HepG2 (cell line): ENCODE measurements at regions not wholly inside any gene's neighbourhood (a gene's known extent, or its start where the extent isn't known, plus 50 kb on each side); places are given as distances from the start of the nearest gene placed in this dataset.
A peak's percentile ranks its signal among the peaks of the same experiment; 100 is the strongest.

Experiments
- ATAC-seq: fragments of 200-7000 bp; cut with Tn5 transposase; 3 replicates; pipeline ENCODE4 v1.9.1; 2020; ENCODE audit warnings: mild to moderate bottlenecking, moderate library complexity
- BruUV-seq: library from RNA; stranded (reverse); fragments of 400-500 nt; replicated peaks from 2 replicates; lab custom pipeline; 2021; lab: Mats Ljungman, UMichigan
- CTCF ChIA-PET: fragments of 300-600 bp; formaldehyde crosslinking; extraction: SDS; loops from one replicate; lab custom pipeline; 2021; ENCODE audit warnings: low total read pairs, inconsistent platforms, low intra/inter-chr PET ratio; lab: Yijun Ruan, JAX
- POLR2A ChIA-PET: fragments of 350-600 bp; sonication (Branson Sonifier 250); formaldehyde crosslinking; loops from one replicate; lab custom pipeline; 2020; ENCODE audit warnings: antibody characterized with exemption, inconsistent platforms; lab: Yijun Ruan, JAX
- DNase-seq: peaks from one replicate; pipeline ENCODE4 v3.0.0-alpha.2; 2015; ENCODE audit warnings: low spot score
- FAIRE-seq: peaks from 3 replicates; lab custom pipeline; 2011; peaks lifted over from hg19 to GRCh38; lab: Jason Lieb, UNC
- H2AFZ ChIP-seq: one replicate; pipeline ENCODE4 v1.6.1; 2011; ENCODE audit warnings: low read length, inconsistent platforms
- H3K27ac ChIP-seq: fragments of 300-600 bp; 3 replicates; pipeline ENCODE4 v1.8.0; 2011; ENCODE audit warnings: mixed run types, mild to moderate bottlenecking, mixed read lengths, low read length, inconsistent platforms; ENCODE audit not compliant: insufficient read depth; ENCODE audit errors: extremely low read length
- H3K27me3 ChIP-seq, 2 experiments: fragments of 200-600 bp in 1 of 2; 2 replicates in 1 of 2; 3 replicates in 1 of 2; pipeline versions ENCODE4 v1.6.0 to v1.8.0; 2011; ENCODE audit warnings: low read length in 2 of 2, mild to moderate bottlenecking in 2 of 2, moderate library complexity in 2 of 2, inconsistent platforms in 1 of 2; ENCODE audit not compliant: insufficient read depth in 2 of 2, control insufficient read depth in 1 of 2
- H3K36me3 ChIP-seq, 2 experiments: fragments of 200-600 bp in 1 of 2; replicated peaks in 1 of 2; 2 replicates in 1 of 2; 3 replicates in 1 of 2; pipeline versions ENCODE4 v1.5.1 to v1.8.0; 2011; ENCODE audit warnings: low read length in 2 of 2, inconsistent platforms in 1 of 2; ENCODE audit not compliant: insufficient read depth in 2 of 2, control insufficient read depth in 1 of 2
- H3K4me1 ChIP-seq: 2 replicates; pipeline ENCODE4 v1.5.1; 2012; ENCODE audit warnings: low read length, inconsistent platforms; ENCODE audit not compliant: insufficient read depth
- H3K4me2 ChIP-seq: 2 replicates; pipeline ENCODE4 v1.6.0; 2011; ENCODE audit warnings: low read depth, low read length, inconsistent platforms
- H3K4me3 ChIP-seq, 3 experiments: fragments of 200-600 bp in 1 of 3; sonication (generic), shearing (Covaris generic) in 1 of 3; replicated peaks in 1 of 3; 2 replicates each; pipeline ENCODE4 v1.5.1; 2011 to 2016; ENCODE audit warnings: low read length in 3 of 3, inconsistent platforms in 2 of 3, low read depth in 2 of 3, mild to moderate bottlenecking in 2 of 3, control low read depth in 1 of 3, mixed read lengths in 1 of 3; ENCODE audit not compliant: insufficient read depth in 1 of 3
- H3K79me2 ChIP-seq: one replicate; pipeline ENCODE4 v1.6.1; 2011; ENCODE audit warnings: low read length, inconsistent platforms; ENCODE audit not compliant: insufficient read depth
- H3K9ac ChIP-seq: 2 replicates; pipeline ENCODE4 v1.6.0; 2011; ENCODE audit warnings: mild to moderate bottlenecking, low read depth, low read length, inconsistent platforms; ENCODE audit not compliant: insufficient read depth
- H3K9me3 ChIP-seq: 2 replicates; pipeline ENCODE4 v1.5.1; 2012; ENCODE audit warnings: mild to moderate bottlenecking, low read length
- H4K20me1 ChIP-seq: 2 replicates; pipeline ENCODE4 v1.6.0; 2011; ENCODE audit warnings: inconsistent platforms, mild to moderate bottlenecking, low read length, moderate library complexity; ENCODE audit not compliant: insufficient read depth
- SPEN ChIP-seq: sonication (generic); formaldehyde crosslinking; IDR thresholded peaks from 2 replicates; pipeline ENCODE4 v1.5.1; 2020; ENCODE audit warnings: low read depth, mild to moderate bottlenecking, missing genetic modification reagents
- ZBTB20 ChIP-seq: sonication (generic); formaldehyde crosslinking; IDR thresholded peaks from 2 replicates; pipeline ENCODE4 v1.8.1; 2023; ENCODE audit warnings: missing genetic modification reagents, low read depth, mild to moderate bottlenecking, borderline replicate concordance
- ZNF3 ChIP-seq: IDR thresholded peaks from 2 replicates; pipeline ENCODE4 v1.7.0; 2017; ENCODE audit warnings: inconsistent platforms
- ZNF629 ChIP-seq: sonication (generic); formaldehyde crosslinking; conservative IDR thresholded peaks from 2 replicates; pipeline ENCODE4 v1.5.0; 2020; ENCODE audit warnings: missing genetic modification reagents
- ZNF737 ChIP-seq: sonication (generic); formaldehyde crosslinking; IDR thresholded peaks from 2 replicates; pipeline ENCODE4 v1.5.0; 2020; ENCODE audit warnings: missing genetic modification reagents, mild to moderate bottlenecking, borderline replicate concordance
- ZNF75D ChIP-seq: sonication (generic); formaldehyde crosslinking; IDR thresholded peaks from 2 replicates; pipeline ENCODE4 v1.8.1; 2023; ENCODE audit warnings: missing genetic modification reagents, mild to moderate bottlenecking, borderline replicate concordance
- WGBS: methylation state at CpG from one replicate; pipeline ENCODE4 v1.1.6; 2017; ENCODE audit warnings: low lambda C conversion rate; 5-methylcytosine and 5-hydroxymethylcytosine counted together
- in situ Hi-C: cut with HindIII; loops from 2 replicates; pipeline ENCODE4 v1.10.0; 2017; ENCODE audit warnings: low pct_unique_long_range_greater_than_20kb; ENCODE audit not compliant: extremely low pct_ligation_motif_present
- intact Hi-C: fragments of 100-400 bp; cut with micrococcal nuclease; formaldehyde crosslinking; loops from one replicate; pipeline ENCODE4 v1.10.0; 2022; ENCODE audit not compliant: unreplicated experiment
- TF ChIP-seq, protein P1 (sequence below): sonication (generic); formaldehyde crosslinking; IDR thresholded peaks from 2 replicates; pipeline ENCODE4 v1.5.0; 2020; ENCODE audit warnings: mild to moderate bottlenecking, missing genetic modification reagents, borderline replicate concordance

DNA sequence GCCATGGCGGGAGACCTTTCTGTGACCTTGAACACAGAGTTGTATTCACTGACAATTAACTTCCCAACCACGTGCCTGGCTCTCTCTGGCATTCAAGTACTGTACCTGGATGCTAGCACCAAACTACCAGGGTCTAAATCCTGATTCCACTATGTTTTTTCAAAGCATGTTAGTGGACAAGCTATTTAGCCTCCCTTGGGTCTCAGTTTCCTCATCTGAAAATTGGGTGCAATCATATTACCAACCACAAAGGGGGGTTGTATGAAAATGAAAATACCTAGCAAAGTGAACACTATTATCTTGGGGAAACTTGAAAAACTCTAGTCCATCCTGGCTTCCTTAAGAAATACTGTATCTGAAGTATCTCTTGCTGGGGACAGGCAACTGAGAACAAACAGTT, 308.7 kb upstream of the SGK1 start:
- no peaks in the 10 kb centered on the region for H3K79me2 ChIP-seq
- intact Hi-C loops = no loop called here
- H3K27me3 ChIP-seq = peaks cover 0 to 6% of the 10 kb centered on the region in 2 experiments; a peak in 1 of 5 replicates
- POLR2A ChIA-PET = no interaction called here
- no peak overlapping the region for H3K4me3 ChIP-seq
- ATAC-seq = no peak
- no peaks in the 10 kb centered on the region for H3K36me3 ChIP-seq
- H3K9ac ChIP-seq = no peak overlapping the region
- TF ChIP-seq ZNF75D (CRISPR knock-in tag) (no peak), ZNF629 (CRISPR knock-in tag) (peak; percentile 74)
- TF ChIP-seq, all 625 proteins: peak for 1
- no peaks in the 10 kb centered on the region for H3K9me3 ChIP-seq
- H3K4me1 ChIP-seq = no peaks in the 10 kb centered on the region
- no peak overlapping the region for H3K27ac ChIP-seq
- no peaks in the 10 kb centered on the region for H4K20me1 ChIP-seq
- DNase-seq (no peak), FAIRE-seq (no peak)
- in situ Hi-C loops = no loop called here
- no TSS peak for BruUV-seq
- WGBS = 42% methylated on average over 2 of the region's 2 CpGs
- no peak overlapping the region for H3K4me2 ChIP-seq
- CTCF ChIA-PET = no interaction called here
- H2AFZ ChIP-seq = no peak overlapping the region

DNA sequence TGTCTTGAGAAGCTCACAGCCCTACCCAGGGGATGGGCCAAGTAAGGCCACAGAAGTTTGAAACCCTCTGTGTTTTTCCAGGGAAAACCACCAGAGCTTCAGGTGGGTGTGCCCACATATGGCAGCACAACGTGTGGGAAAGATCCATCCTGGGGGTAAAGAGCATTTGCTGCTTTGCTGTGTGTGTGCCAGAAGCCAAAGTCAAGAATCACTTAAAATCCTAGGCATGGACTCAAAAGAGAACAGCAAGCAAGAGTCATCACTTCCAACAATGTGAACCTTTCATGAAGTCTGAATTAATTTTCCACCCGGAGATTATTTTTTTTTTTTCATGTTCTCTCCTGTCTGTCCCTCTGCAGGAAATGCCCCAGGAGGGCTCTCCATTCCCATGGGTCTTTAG, 308.2 kb upstream of the SGK1 start:
- Histone ChIP-seq H4K20me1 (no peaks in the 10 kb centered on the region), H3K4me3 (no peak overlapping the region), H3K4me1 (no peaks in the 10 kb centered on the region), H3K9me3 (no peaks in the 10 kb centered on the region), H3K9ac (no peak overlapping the region), H3K4me2 (no peak overlapping the region), H2AFZ (no peak overlapping the region), H3K36me3 (no peaks in the 10 kb centered on the region), H3K79me2 (no peaks in the 10 kb centered on the region), H3K27me3 (peaks cover 0 to 8% of the 10 kb centered on the region in 2 experiments; a peak in 1 of 5 replicates), H3K27ac (no peak overlapping the region)
- FAIRE-seq = no peak
- CTCF ChIA-PET = no interaction called here
- POLR2A ChIA-PET = no interaction called here
- in situ Hi-C loops (no loop called here), intact Hi-C loops (no loop called here)
- no TSS peak for BruUV-seq
- WGBS = 0% methylated on average over 2 of the region's 2 CpGs
- ATAC-seq = no peak
- TF ChIP-seq SPEN (CRISPR knock-in tag) (no peak), ZNF737 (no peak), ZNF3 (CRISPR knock-in tag) (no peak), ZBTB20 (CRISPR knock-in tag) (no peak), ZNF75D (CRISPR knock-in tag) (no peak)
- TF ChIP-seq, protein P1, sequence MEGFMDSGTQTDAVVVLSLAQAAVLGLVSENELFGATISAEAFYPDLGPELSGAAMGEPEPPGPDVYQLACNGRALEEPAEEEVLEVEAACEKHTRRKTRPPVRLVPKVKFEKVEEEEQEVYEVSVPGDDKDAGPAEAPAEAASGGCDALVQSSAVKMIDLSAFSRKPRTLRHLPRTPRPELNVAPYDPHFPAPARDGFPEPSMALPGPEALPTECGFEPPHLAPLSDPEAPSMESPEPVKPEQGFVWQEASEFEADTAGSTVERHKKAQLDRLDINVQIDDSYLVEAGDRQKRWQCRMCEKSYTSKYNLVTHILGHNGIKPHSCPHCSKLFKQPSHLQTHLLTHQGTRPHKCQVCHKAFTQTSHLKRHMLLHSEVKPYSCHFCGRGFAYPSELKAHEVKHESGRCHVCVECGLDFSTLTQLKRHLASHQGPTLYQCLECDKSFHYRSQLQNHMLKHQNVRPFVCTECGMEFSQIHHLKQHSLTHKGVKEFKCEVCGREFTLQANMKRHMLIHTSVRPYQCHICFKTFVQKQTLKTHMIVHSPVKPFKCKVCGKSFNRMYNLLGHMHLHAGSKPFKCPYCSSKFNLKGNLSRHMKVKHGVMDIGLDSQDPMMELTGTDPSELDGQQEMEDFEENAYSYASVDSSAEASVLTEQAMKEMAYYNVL (CRISPR knock-in tag) = no peak
- TF ChIP-seq, all 625 proteins: peak for 0
- no peak for DNase-seq
